Mammary epithelial cell (primary cell): ENCODE measurements at regions not wholly inside any gene's neighbourhood (a gene's known extent, or its start where the extent isn't known, plus 50 kb on each side); places are given as distances from the start of the nearest gene placed in this dataset.

Source experiments
- CTCF ChIP-seq, 2 donors: IDR thresholded peaks in 1 of 2; conservative IDR thresholded peaks in 1 of 2; 2 replicates each; pipeline ENCODE4 v1.5.1; 2011 to 2012; ENCODE audit warnings: inconsistent platforms in 2 of 2, low read length in 2 of 2, mild to moderate bottlenecking in 2 of 2, control low read depth in 1 of 2, low read depth in 1 of 2; ENCODE audit not compliant: insufficient read depth in 1 of 2; ENCODE audit errors: extremely low read depth in 1 of 2
- EZH2 ChIP-seq: IDR thresholded peaks from 2 replicates; pipeline ENCODE4 v1.6.1; 2012; ENCODE audit warnings: low read length, inconsistent platforms, borderline replicate concordance

- TF ChIP-seq CTCF (conservative IDR thresholded peaks at IDR 0.05 in 1 of 2, IDR thresholded peaks at IDR 0.05 in 1 of 2; ENCODE audit: extremely low read depth in 1 of 2, insufficient read depth in 1 of 2, low read depth in 1 of 2, low read length in 2 of 2): no peak
- TF ChIP-seq EZH2: no peak
Measured at GRCh38 chr5:166952048-166952447, 1339.4 kb upstream of the WWC1 start.
